Body of pancreas (tissue), 4 donors: ENCODE measurements at regions not wholly inside any gene's neighbourhood (a gene's known extent, or its start where the extent isn't known, plus 50 kb on each side); places are given as distances from the start of the nearest gene placed in this dataset.

Experiments used
- POLR2A ChIP-seq, 3 donors: fragments of 450-650 bp; IDR thresholded peaks; one replicate each; pipeline ENCODE4 v1.6.1; 2016; ENCODE audit warnings: antibody characterized with exemption in 3 of 3, mild to moderate bottlenecking in 2 of 3
- TF ChIP-seq, protein P1 (sequence below), 7 experiments: fragments of 450-650 bp in 4 of 7; fragments of 200-600 bp in 3 of 7; sonication (generic) in 3 of 7; IDR thresholded peaks; one replicate each; pipeline ENCODE4 v1.5.1; 2016 to 2019; ENCODE audit warnings: antibody characterized with exemption in 7 of 7

DNA sequence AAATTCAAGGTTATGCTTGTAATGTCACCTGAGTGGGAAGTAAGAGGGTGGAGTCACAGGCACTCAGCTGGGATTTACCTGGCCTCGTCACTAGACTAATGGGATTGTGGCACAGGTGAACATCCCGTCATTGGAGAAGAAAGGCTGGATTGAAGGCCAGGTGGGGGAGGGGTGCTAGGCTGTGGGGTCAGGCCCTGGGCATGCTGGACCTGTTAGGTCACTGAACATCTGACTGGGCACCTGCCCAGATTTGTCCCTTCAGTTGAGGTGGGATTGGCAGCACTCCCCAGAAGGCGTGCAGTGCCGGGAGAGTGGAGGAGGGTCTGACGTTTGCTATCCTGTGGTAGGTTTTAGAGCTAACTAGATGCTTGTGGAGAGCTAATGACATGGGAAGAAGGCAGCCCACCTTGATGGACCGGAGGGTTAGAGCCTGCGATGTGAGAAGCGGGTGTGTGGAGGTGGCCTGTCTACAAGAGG lies 161.5 kb upstream of the ZNF267 start:
- TF ChIP-seq, protein P1, sequence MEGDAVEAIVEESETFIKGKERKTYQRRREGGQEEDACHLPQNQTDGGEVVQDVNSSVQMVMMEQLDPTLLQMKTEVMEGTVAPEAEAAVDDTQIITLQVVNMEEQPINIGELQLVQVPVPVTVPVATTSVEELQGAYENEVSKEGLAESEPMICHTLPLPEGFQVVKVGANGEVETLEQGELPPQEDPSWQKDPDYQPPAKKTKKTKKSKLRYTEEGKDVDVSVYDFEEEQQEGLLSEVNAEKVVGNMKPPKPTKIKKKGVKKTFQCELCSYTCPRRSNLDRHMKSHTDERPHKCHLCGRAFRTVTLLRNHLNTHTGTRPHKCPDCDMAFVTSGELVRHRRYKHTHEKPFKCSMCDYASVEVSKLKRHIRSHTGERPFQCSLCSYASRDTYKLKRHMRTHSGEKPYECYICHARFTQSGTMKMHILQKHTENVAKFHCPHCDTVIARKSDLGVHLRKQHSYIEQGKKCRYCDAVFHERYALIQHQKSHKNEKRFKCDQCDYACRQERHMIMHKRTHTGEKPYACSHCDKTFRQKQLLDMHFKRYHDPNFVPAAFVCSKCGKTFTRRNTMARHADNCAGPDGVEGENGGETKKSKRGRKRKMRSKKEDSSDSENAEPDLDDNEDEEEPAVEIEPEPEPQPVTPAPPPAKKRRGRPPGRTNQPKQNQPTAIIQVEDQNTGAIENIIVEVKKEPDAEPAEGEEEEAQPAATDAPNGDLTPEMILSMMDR (IDR thresholded peaks at IDR 0.05): no peak
- TF ChIP-seq POLR2A (IDR thresholded peaks at IDR 0.05): peak in 1 of 3 donors; percentile 10
